Lower lobe of right lung (tissue), 2 donors: ENCODE measurements at regions not wholly inside any gene's neighbourhood (a gene's known extent, or its start where the extent isn't known, plus 50 kb on each side); places are given as distances from the start of the nearest gene placed in this dataset.

Source experiments
- ATAC-seq, 2 donors: fragments of 200-7000 bp; cut with Tn5 transposase; one replicate each; pipeline ENCODE4 v1.9.1; 2020 to 2022; ENCODE audit warnings: mild to moderate bottlenecking in 2 of 2, moderate library complexity in 2 of 2
- DNase-seq: peaks from one replicate; pipeline ENCODE4 v3.0.0-alpha.2; 2020
- H3K27ac ChIP-seq: fragments of 200-600 bp; one replicate; pipeline ENCODE4 v1.8.0; 2022
- H3K27me3 ChIP-seq: fragments of 200-600 bp; one replicate; pipeline ENCODE4 v1.8.0; 2022; ENCODE audit warnings: low read depth
- H3K36me3 ChIP-seq: fragments of 200-600 bp; one replicate; pipeline ENCODE4 v1.8.0; 2022; ENCODE audit warnings: mild to moderate bottlenecking
- H3K4me1 ChIP-seq: fragments of 200-600 bp; one replicate; pipeline ENCODE4 v1.8.0; 2022
- H3K4me3 ChIP-seq: fragments of 200-600 bp; one replicate; pipeline ENCODE4 v1.8.0; 2022; ENCODE audit warnings: mild to moderate bottlenecking
- H3K9me3 ChIP-seq: fragments of 200-600 bp; one replicate; pipeline ENCODE4 v1.8.0; 2022
- CTCF ChIP-seq: fragments of 200-600 bp; IDR thresholded peaks from one replicate; pipeline ENCODE4 v1.8.0; 2022; ENCODE audit warnings: antibody characterized with exemption, mild to moderate bottlenecking
- intact Hi-C: fragments of 100-400 bp; cut with DNase I; formaldehyde crosslinking; loops from one replicate; pipeline ENCODE4 v1.11.0; 2022
- donor health status: DM: no; HTN: yes; CAD: no; lungs with severe emphysema.

- no peak overlapping the region for H3K27ac ChIP-seq
- intact Hi-C loops, result no loop called here
Observed at GRCh38 chr5:74401281-74401945, 239.1 kb downstream of the ENC1 start.

GRCh38 chr5:74400067-74400466, 240.5 kb downstream of the ENC1 start:
- H3K9me3 ChIP-seq, result no peaks in the 10 kb centered on the region
- peaks cover 9% of the 10 kb centered on the region for H3K4me1 ChIP-seq
- no peak for DNase-seq

More at GRCh38 chr5:74401281-74401945, 239.1 kb downstream of the ENC1 start:
- ATAC-seq, result peak in 1 of 2 donors; percentile 11
- Histone ChIP-seq H3K4me3 (no peak overlapping the region), H3K9me3 (no peaks in the 10 kb centered on the region), H3K27me3 (no peaks in the 10 kb centered on the region), H3K4me1 (peaks cover 9% of the 10 kb centered on the region), H3K36me3 (no peaks in the 10 kb centered on the region)
- DNase-seq, result no peak
- no peak for TF ChIP-seq CTCF

GRCh38 chr5:74396913-74397622, 243.5 kb downstream of the ENC1 start:
- no peak for TF ChIP-seq CTCF

More at GRCh38 chr5:74400067-74400466, 240.5 kb downstream of the ENC1 start:
- TF ChIP-seq CTCF, result no peak
- Histone ChIP-seq H3K4me3 (no peak overlapping the region), H3K27ac (no peak overlapping the region), H3K36me3 (no peaks in the 10 kb centered on the region), H3K27me3 (no peaks in the 10 kb centered on the region)
- no peak for ATAC-seq
- intact Hi-C loops, result no loop called here

GRCh38 chr5:74394916-74395880, 245.3 kb downstream of the ENC1 start:
- no peak for DNase-seq

More at GRCh38 chr5:74396913-74397622, 243.5 kb downstream of the ENC1 start:
- H3K9me3 ChIP-seq, result no peaks in the 10 kb centered on the region
- peaks cover 9% of the 10 kb centered on the region for H3K4me1 ChIP-seq
- H3K4me3 ChIP-seq, result no peak overlapping the region
- DNase-seq (no peak), ATAC-seq (no peak)
- no peaks in the 10 kb centered on the region for H3K27me3 ChIP-seq
- H3K36me3 ChIP-seq, result no peaks in the 10 kb centered on the region
- intact Hi-C loops, result no loop called here
- H3K27ac ChIP-seq, result no peak overlapping the region

More at GRCh38 chr5:74394916-74395880, 245.3 kb downstream of the ENC1 start:
- H3K27ac ChIP-seq, result no peak overlapping the region
- no peaks in the 10 kb centered on the region for H3K27me3 ChIP-seq
- intact Hi-C loops, result no loop called here
- H3K36me3 ChIP-seq, result no peaks in the 10 kb centered on the region
- ATAC-seq, result peak; percentile 25 to 32
- peaks cover 2% of the 10 kb centered on the region for H3K4me1 ChIP-seq
- H3K4me3 ChIP-seq, result no peak overlapping the region
- TF ChIP-seq CTCF, result no peak
- H3K9me3 ChIP-seq, result no peaks in the 10 kb centered on the region
